HG03066 (cell line): ENCODE measurements at regions not wholly inside any gene's neighbourhood (a gene's known extent, or its start where the extent isn't known, plus 50 kb on each side); places are given as distances from the start of the nearest gene placed in this dataset.

Source experiments
- ATAC-seq: cut with Tn5 transposase; IDR thresholded peaks from one replicate; pipeline ENCODE4 v1.9.1; 2021; ENCODE audit warnings: low read depth; ENCODE audit not compliant: unreplicated experiment

DNA sequence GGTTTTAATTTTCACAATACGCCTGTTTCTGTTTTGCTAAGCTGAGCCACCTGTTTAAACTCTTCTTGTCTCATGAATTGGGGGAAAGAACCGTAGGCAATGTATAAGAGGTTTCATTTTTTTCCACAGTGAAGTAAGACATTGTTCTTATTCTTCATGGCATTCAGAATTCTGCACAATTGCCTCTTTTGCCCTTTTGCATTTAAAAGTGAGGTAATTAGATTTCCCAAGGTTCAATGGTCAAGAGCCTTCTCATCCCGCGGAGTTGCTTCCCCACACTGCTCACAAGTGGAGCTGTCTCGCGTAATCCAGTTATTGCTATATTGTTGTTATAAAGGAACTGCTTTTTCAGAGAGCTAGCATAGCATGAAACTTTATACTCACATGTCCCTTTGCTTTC, 90.9 kb upstream of the SPRY1 start:
- no peak for ATAC-seq

DNA sequence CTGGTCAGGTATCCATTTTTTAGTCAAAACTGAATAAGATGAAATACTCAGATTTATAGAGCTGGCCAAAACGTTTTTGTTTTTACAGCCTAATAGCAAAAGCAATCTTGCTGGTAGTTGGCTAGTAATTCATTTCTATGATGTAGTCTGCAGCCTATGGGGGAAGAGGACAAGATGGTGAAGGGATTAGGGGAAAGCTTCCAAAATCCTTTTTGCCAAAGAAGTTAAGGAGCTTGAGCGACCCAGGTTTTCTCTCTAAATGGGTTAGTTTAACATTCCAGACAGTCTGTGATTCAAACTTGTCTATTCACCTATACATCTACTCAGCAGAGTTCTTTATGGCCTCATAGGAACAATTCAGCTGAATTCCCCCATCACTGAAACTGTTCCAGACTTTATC, 89.8 kb upstream of the SPRY1 start:
- ATAC-seq = no peak

DNA sequence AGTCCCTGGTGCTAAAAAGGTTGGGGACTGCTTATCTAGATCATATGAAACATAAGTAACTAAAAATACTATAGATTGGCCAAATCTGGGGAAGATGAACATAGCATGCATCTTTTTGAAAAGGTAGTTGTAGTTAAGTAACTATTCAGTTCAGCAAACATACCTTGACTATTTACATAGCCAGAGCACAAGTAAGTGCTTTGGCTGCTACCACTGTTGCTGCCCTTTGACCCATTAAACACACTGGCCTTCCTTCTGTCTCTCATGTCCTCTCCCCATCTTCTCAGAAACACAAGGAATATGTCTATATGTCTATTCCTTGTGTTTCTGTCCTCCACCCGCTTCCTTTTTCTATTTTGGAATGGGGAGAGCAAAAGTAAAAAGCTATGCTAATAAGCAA, 87.9 kb upstream of the SPRY1 start:
- ATAC-seq = no peak

DNA sequence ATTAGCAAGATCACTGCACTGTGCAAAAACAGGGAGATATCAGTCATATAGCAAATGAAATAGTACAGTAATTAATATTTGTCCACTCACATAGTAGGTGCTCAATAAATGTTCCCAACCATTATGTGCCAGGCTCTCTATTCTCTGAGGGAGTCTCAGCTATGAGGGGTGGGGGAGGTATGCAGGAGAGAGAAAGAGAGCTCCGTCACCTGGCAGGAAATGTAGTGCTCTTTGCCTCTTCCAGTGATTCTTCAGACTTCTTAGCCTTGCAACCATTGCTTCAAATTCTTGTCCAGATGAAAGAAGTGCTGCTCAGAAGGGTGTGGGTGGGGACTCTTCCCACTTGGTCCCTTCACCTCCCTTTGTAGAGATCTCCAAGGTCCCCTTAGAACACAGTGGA, 84.5 kb upstream of the SPRY1 start:
- no peak for ATAC-seq

DNA sequence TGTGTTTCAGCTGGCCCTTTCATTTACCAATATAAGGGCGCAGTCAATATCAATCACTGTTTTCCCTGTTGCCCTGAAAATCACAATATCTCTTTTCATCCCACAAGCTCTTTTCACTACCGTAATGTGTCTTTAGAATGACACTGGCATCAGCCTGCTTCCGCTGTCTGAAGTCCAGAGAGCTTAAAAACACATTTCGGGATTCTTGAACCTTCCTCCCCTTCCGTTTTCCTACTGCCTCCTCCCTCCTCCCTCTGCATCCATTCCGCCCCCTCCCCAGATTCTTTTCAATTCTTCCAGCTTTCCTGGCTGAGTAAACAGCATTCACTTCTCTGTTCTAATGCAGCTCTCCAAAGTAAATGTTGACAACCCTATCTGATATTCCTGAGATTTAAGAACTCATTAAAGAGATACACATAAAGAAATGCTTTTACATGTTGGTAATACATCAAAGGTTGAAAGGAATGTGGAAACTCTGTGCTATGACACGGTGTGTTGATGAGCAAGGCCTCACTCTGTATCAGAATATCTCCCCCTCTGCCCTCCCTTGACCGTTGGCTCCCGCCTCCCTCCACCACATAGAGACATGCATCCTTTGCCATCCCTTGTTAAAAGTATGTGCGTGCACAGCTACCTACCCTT, 83.5 kb upstream of the SPRY1 start:
- no peak for ATAC-seq

DNA sequence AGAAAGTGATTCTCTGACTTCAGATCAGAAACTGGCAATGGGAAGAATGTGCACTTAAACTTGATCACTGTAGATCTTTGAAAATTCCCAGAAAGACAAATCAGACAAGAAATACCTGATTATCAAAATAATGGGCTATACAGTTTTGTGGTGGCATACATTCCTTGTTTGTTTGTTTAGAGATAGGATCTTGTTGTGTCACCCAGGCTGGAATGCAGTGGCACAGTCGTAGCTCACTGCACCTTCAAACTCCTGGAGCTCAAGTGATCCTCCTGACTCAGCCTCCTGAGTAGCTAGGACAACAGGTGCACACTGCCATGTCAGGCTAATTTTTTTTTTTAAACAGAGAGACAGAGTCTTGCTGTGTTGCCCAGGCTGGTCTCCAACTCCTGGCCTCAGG, 81.0 kb upstream of the SPRY1 start:
- no peak for ATAC-seq

DNA sequence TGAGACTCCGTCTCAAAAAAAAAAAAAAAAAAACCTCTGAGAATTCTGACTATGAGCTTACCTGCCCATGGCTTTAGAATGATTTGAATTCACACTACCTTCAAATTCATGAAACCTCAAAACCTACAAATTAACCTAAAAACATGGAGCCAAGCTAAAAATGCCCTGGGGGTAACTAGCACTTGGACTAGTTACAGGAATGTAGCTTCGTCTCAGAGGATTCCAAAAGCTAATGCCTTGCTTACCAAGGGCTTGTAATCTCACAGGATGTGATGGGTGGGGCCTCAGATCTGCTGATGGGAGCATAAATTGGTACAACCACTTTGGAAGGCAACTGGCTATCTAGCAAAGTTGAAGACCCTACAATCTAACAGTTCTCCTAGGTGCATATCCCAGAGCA, 79.4 kb upstream of the SPRY1 start:
- ATAC-seq = no peak

DNA sequence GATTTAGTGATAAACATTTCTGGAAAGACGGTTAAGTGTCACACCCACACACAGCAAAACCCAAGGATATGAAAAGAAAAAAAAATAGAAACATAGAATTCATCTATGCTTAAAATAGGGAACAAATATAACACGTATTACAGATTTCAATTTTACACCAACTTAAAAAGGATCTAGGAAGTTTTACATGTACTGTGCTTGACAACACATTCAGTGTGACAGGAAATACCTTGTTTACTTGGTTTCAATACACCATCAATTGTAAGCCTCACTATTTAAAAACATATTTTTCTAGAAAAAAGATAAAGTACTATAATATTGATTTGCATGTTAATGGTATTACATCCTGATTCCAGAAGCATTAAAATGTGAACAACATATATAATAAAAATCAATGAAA, 77.0 kb upstream of the SPRY1 start:
- no peak for ATAC-seq

DNA sequence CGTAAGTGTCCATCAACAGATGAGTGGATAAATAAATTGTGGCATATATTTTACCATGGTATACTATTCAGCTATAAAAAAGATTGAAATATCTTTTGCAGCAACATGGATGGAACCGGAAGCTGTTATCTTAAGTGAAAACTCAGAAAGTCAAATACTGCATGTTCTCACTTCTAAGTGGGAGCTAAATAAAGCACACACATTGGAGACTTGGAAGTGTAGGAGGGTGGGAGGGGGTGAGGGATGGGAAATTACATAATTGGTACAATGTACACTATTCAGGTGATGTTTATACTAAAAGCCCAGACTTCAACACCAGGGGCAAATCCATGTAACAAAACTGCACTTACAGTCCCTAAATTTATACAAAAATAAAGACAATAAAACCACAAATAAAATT, 72.6 kb upstream of the SPRY1 start:
- no peak for ATAC-seq

DNA sequence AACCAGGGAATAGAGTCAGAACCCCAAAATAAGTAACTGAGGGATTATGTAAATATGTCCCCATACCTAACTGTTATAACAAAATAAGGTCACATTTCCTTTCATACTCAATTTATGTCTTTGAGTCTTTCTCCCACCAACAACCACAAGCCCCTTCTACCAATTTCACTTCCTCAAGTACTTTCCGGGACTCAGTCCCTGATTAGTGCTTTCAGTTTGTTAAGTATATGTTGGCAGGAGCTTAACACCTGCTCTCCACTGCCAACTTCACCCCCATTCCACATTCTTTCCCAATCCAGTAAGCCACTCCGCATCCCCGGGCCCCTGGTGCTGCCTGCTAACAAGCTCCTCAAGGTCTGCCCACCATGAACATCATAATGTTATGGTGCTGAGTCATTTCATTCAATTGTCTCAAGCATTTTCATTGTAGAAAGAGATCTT, 71.3 kb upstream of the SPRY1 start:
- ATAC-seq = peak; percentile 97

DNA sequence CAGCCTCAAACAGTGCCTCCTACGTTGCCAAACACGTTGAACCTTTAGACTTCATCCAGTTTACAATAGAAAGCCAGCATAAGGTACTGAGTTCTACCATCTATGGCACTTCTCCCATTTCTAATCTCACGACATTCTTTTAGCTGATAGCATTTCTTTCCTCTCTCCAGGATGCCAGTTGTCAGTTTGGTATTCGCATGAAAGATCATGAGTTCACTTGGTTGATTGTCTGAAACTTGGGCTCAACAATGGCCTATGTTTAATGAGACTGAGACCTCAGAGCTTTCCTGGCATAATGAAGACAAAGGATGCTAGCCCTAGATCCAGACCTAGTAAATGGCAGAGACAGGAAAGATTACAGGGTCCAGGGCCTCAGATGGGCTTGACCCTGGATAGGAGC, 69.2 kb upstream of the SPRY1 start:
- ATAC-seq = no peak

DNA sequence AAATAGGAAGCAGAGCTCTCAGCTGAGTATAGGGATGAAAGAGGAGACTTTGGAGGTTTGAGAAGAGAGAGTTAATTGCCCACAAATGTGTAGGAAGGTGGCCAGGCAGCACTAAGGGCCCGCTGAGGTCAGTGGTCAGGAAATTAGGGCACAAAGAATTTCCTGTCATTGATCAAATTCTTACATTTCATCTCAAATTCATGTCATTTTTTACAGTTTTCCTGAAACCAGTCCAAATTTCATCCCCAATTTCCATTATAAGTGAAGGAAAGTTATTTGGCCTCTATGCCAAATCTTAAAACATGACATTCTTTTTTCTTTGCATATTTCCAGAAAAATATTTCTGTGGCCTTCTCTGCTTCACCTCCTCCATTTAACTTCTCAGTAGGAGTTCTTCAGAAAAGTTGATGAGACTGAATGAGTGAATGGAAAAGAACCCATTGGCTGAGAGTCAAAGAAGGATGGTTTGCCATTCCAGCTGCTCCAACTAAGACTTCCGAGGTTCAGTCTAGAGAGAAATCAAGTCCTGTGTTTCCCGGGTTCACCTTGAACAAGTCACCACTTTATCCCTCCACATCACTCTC, 68.7 kb upstream of the SPRY1 start:
- ATAC-seq = no peak

DNA sequence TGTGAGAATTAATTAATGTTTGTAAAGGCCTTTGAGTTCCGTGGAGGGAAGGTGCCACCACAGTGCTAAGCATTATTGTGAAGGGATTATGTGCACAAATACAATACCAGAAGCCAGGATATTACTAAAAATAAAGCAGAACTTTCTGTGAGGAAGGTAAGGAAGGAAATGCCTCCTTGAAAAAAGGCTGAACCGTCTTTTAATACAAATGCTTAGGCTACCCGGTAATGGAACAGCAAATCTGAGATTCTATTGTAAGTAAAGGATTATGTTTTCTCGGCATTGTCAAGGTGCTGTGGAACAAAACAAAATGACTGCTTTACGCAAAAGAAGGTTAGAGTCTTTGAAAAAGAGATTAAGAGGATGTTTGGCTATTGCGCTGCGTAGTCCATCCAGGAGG, 57.9 kb upstream of the SPRY1 start:
- ATAC-seq = no peak

DNA sequence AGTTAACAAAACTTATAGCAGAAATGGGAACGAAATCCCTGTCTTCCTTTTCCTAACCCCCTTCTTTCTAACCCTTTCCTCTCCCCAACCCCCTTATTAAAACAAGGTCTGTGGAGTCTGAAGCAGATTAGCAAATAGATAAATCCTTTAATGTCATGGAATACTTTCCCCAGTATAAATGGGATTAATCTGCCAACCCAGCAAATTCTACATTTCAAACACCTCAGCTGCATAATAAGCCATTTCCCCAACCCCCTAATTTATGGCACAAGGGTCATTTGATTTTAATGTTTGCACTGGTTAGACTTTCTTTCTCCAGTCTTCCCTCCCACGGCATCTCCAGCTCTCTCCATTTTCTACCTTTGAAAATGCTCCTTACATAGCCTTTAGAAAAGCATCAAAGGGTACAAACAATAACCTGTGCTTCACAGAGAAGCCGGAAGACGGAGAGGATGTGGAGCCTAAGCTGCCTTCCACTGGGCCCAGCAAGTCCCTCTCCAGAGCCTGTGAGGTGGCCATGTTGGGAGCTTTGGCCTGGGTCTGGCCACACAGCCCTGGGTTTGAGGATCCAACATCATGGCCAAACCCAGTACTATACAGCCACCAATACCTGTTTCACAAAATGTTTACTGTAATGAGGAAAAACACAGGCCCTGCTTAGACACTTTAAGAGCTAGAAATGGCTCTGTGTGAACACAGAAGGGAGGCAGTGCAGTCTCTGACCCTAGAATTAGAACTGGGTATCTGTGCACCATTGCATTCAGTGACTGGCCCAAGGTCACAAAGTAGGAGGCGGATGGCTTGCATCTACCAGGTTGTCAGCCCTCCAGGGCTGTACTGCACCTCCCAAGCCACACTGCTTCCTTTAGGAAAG, 56.9 kb upstream of the SPRY1 start:
- ATAC-seq = no peak

DNA sequence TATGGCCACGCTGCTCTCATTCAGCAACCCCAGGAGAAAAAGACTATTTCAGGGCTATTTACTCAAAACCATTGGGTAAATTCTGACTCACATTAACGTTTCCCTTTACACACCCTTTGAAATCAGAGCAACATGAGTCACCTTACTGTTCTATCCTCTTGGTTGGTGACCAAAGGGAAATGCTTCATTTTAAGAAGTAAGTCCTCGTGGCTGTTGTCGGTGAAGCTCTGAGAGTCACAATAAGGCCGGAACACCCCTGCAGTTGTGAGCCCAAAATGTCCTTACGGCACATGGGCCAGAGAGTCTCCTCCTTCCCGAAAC, 56.3 kb upstream of the SPRY1 start:
- no peak for ATAC-seq

DNA sequence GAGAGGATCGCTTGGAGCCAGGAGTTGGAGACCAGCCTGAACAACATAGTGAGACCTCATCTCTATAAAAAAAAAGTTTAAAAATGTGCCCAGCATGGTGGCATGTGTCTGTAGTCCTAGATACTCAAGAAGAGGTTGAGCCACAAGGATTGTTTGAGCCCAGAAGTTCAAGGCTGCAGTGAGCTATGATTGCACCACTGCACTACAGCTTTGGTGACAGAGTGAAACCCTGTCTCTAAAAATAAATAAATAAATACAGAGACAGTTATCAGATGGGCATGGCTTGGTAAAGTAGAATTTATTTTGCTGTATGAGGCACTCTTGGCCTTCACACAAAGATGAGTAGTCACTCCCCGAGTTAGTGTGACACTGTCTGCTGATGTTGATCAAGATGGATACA, 54.1 kb upstream of the SPRY1 start:
- no peak for ATAC-seq

DNA sequence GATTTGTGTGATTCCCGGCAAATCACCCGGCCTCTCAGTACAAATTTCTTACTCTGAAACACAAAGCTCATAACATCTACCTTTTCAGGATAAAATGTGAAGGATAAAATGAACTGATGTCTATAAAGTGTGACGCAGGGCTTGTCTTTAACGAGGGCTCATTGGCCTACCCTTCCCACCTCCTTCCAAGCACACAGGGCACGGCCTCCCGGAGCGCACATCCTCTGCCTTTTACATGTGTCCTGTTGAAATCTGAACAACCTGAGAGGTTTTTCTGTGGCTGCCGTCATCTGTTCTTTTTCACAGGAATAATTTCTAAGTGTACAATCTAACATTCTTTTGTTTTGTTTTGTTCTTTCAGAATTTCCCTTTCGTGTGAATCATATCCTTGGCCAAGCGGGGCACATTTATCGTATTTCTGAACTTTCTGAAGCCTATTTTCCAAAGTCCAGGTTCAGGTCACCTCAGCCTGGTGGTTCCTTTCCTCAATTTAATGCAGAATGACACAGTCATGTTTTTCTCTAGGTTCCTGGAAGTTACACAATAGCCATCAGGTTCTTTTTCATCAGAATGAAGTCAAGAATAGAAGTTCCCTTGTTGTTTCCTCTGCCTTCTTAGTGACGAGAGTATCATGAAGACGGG, 53.1 kb upstream of the SPRY1 start:
- no peak for ATAC-seq

DNA sequence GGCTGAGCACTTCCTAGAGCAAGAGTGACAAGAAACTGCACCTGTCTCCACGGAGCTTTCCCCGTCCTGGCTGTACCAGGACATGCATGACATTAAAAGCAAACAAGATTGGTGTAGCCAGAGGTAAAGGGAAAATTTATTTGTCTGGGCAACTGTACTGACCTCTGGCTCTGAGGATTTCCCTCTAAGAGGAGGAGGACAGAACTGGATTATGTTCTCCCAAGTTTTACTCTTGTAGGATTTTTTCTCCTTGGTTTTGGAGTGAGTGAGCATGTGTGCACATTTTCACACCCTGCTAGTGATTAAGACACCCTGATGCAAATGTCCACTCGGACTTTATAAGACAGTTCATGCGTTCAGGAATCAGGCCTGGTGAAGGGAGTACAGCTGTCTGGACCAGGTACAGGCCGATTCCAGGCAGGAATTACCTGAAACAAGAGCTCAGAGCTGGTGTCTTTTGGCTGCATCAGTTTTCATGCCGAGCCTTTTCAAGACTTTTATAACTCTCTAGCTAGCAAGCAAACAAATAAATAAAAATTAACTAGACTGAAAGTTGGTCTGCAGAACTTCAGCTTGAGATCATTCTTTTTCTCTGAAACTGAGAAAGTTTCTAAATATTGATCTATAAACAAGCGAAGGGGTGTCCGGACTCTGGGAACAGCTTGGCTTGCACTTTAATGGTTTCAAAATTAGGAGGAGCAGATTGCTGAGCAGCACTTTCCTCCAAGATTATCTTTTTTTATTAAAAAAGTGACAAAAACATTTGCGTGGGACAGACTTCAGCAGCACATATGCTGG, 51.3 kb upstream of the SPRY1 start:
- no peak for ATAC-seq

DNA sequence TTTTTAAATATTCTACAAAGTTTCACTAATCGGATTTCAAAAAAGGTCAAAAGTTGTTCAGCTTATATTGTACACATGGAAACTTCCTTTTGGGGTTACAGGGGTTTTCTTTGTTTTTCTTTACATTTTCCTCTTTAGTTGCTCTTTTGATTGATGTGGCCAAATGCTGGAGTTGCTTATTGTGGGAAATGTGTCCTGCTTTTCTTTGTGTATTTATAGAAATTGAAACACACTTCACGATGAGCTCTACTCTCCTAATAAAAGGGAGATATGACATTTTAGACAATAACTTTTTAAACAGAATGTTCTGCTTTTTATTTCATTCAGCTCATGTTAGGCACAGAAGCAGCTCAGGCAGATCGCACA, 50.7 kb upstream of the SPRY1 start:
- no peak for ATAC-seq

DNA sequence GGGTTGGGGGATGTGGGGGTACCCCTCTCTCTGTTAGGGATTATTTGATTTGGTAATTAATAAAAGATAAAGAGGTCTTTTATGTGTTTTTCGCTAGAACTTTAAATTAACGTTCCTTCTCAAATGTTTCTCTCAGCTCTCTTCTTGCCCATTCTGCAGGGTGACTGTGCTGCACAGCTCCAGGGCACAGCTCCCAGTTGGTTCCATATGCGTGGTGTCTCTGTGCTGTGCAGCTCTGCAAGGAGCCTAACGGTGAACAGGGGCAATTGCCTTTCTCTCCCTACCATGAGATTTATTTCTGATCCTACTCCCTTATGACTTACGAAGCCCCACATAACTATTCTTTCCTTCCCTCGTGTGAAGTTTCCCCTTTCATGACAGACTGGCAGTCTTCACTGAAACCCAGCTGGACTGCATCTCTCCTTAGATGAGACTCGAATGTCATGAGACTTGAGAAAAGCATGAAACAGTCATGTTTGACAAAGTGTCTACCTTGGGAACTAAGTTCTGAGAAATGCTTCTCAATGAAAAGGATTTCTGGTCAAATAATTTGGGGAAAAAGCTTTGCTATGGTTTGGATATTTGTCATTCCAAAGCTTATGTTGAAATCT, 50.2 kb upstream of the SPRY1 start:
- ATAC-seq = no peak
